WERI-Rb-1 (cell line): ENCODE measurements at regions not wholly inside any gene's neighbourhood (a gene's known extent, or its start where the extent isn't known, plus 50 kb on each side); places are given as distances from the start of the nearest gene placed in this dataset.

Experiments
- DNase-seq: peaks from one replicate; pipeline ENCODE4 v3.0.0-alpha.2; 2020
- H3K27ac ChIP-seq: fragments of 250-450 bp; sonication (Bioruptor Pico); 2 replicates; pipeline ENCODE4 v1.5.1; 2020; ENCODE audit warnings: mild to moderate bottlenecking, moderate library complexity
- H3K27me3 ChIP-seq: fragments of 250-450 bp; sonication (Bioruptor Pico); 2 replicates; pipeline ENCODE4 v1.5.1; 2021; ENCODE audit warnings: mild to moderate bottlenecking, low read depth, moderate library complexity; ENCODE audit not compliant: insufficient read depth, severe bottlenecking
- H3K36me3 ChIP-seq: fragments of 250-450 bp; sonication (Bioruptor Pico); 2 replicates; pipeline ENCODE4 v1.5.1; 2020; ENCODE audit warnings: mild to moderate bottlenecking, moderate library complexity
- H3K4me3 ChIP-seq: 2 replicates; pipeline ENCODE4 v1.5.1; 2011; ENCODE audit warnings: low read depth, mild to moderate bottlenecking, control low read depth, low read length
- H3K9me3 ChIP-seq: fragments of 250-450 bp; sonication (Bioruptor Pico); 2 replicates; pipeline ENCODE4 v1.5.1; 2021; ENCODE audit warnings: mild to moderate bottlenecking, moderate library complexity; ENCODE audit not compliant: severe bottlenecking
- TF ChIP-seq, protein P1 (sequence below): IDR thresholded peaks from 2 replicates; pipeline ENCODE4 v1.5.1; 2011; ENCODE audit warnings: low read depth, mild to moderate bottlenecking, control low read depth, inconsistent platforms, low read length

DNA sequence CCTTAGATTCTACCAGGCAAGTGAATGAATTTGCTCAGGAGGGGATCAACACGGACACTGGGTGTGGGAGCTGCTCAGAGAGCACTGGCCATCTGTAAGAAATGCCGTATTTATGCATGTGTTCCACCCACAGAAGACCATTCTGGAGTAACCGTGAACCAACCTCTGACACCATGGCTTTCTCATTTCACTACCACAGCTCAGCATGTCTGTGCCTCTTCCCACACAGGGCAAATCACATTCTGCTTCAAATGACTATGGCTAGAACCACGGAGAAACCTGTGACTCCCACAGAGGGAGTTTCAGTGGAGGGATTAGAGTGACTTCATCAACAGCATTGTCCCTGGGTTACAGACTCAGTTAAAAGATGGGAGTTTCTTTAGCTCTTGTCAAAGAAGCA is 893.4 kb downstream of the XPNPEP1 start:
- no peaks in the 10 kb centered on the region for H3K27me3 ChIP-seq
- TF ChIP-seq, protein P1, sequence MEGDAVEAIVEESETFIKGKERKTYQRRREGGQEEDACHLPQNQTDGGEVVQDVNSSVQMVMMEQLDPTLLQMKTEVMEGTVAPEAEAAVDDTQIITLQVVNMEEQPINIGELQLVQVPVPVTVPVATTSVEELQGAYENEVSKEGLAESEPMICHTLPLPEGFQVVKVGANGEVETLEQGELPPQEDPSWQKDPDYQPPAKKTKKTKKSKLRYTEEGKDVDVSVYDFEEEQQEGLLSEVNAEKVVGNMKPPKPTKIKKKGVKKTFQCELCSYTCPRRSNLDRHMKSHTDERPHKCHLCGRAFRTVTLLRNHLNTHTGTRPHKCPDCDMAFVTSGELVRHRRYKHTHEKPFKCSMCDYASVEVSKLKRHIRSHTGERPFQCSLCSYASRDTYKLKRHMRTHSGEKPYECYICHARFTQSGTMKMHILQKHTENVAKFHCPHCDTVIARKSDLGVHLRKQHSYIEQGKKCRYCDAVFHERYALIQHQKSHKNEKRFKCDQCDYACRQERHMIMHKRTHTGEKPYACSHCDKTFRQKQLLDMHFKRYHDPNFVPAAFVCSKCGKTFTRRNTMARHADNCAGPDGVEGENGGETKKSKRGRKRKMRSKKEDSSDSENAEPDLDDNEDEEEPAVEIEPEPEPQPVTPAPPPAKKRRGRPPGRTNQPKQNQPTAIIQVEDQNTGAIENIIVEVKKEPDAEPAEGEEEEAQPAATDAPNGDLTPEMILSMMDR, result no peak
- H3K27ac ChIP-seq, result no peak overlapping the region

DNA sequence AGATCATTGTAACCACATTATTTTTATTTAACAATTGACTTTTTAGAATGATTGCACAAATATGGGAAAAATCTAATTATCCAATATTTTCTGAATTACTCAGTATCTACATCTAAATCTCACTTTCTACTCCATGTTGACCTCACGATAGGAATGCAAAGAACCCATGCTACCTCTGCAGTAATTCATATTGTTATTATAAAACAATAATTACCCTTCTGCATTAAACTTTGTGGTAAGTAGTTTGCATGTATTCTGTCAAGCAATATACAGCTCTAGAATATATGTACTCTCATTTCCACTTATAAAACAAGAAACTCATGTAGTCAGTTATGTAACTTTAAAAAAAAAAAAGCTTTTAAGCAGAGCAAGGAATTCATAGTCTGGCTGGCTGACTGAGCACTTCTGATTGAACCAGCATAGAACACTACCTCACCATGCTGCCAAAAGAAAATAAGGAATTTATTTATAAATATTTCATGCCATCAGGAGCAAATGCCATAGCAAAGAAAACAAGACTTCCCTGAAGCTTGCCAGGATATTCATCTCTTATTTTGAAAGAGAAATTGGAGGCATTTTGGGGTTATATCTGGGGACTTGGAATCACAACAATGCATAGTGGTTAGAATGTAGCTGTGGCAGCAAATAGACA is 895.7 kb downstream of the XPNPEP1 start:
- no peaks in the 10 kb centered on the region for H3K36me3 ChIP-seq
- no peak for DNase-seq
- TF ChIP-seq, protein P1, result no peak
- H3K4me3 ChIP-seq, result no peak overlapping the region
- H3K27me3 ChIP-seq, result no peaks in the 10 kb centered on the region
- no peak overlapping the region for H3K27ac ChIP-seq
- no peaks in the 10 kb centered on the region for H3K9me3 ChIP-seq

More for the DNA sequence above, 893.4 kb downstream of the XPNPEP1 start:
- no peak overlapping the region for H3K4me3 ChIP-seq
- no peak for DNase-seq
- H3K36me3 ChIP-seq, result no peaks in the 10 kb centered on the region
- H3K9me3 ChIP-seq, result no peaks in the 10 kb centered on the region

DNA sequence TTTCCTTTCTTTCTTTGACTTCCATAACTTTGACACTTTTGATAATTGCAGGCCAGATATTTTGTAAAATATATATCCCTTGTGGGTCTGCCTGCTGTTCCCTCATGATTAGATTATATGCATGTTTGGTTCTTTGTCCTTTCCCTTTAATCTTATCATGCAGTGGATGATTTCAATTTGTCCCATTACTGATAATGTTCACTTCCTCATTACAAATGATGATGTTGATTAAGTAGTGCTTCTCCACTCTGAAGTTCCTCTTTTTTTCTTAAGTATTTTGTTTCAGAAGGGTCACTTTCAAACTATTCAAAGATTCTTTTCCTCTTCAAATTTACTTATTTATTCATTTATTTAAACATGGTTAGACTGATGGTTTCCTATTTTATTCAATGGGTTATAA is 898.1 kb downstream of the XPNPEP1 start:
- Histone ChIP-seq H3K36me3 (no peaks in the 10 kb centered on the region), H3K27ac (no peak overlapping the region), H3K9me3 (no peaks in the 10 kb centered on the region), H3K4me3 (no peak overlapping the region), H3K27me3 (no peaks in the 10 kb centered on the region)
- TF ChIP-seq, protein P1, result no peak
- DNase-seq, result no peak

DNA sequence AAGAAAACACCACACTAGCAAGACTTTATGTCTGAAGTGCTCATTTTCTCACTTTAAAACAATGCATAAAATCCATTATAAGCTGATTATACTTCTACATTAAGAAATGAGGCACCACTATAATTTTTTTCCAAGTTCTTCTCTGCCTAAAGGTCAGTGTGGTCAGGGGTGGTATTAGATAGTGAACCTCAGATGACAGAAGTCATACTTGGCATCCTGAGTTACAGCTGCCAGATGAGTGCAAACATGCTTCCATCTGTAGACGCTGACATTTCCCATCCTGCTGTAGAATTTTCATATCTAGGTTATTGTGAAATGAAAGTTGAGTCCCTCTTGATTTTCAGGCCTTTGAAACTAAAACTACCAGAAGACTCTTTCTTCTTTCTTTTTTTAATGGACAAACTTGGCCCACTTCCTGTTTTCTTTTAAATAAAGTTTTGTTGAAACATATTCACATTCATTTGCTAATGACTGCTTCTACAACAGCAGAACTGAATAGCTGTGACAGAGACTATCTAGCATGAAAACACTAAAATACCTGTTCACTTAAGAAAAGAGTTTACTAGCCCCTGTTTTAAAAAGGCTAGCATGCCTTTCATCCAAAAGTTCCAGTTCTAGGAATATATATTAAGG is 900.8 kb downstream of the XPNPEP1 start:
- H3K27ac ChIP-seq, result no peak overlapping the region
- TF ChIP-seq, protein P1, result no peak
- no peaks in the 10 kb centered on the region for H3K27me3 ChIP-seq
- H3K9me3 ChIP-seq, result no peaks in the 10 kb centered on the region
- H3K36me3 ChIP-seq, result no peaks in the 10 kb centered on the region
- no peak for DNase-seq
- H3K4me3 ChIP-seq, result no peak overlapping the region

DNA sequence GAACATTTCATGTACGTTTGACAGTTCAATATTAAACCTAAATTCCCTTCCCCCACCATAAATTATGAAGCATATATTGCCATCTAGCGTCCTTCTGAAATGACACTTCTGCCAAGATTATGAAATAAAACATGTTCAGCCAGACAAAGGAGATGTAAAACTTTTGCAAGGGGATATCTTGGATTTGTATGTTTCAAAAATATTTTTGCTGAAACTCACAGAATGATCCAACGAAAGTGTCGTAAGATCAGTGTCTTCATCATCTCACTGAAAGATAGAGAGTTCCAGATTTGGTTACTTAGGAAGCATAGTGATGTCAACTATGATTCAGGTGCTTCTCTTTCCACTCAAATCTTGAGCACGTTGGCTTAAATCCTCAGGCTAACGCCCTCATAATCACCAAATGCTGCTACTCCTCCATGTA is 904.3 kb downstream of the XPNPEP1 start:
- no peak overlapping the region for H3K27ac ChIP-seq
- no peak for DNase-seq
- H3K27me3 ChIP-seq, result no peaks in the 10 kb centered on the region
- no peaks in the 10 kb centered on the region for H3K36me3 ChIP-seq
- TF ChIP-seq, protein P1, result no peak
- H3K4me3 ChIP-seq, result no peak overlapping the region
- H3K9me3 ChIP-seq, result no peaks in the 10 kb centered on the region

DNA sequence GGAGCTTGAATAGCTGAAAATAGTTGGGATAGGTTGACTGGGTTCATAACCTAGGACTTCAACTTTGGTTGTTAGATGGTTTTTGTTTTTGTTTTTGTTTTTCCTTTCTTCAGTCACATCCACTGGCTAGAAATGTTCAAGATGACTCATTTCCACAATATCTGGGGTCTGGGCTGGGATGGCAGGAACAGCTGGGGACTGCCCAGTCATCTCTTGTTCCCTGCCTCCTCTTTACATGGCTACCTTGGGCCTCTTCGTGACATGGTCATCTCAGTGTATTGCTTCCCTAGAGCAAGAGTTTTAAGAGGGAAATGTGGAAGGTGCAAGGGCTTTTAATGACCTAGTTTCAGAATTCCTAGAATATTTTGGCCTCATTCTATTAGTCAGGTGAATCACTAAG is 915.8 kb downstream of the XPNPEP1 start:
- Histone ChIP-seq H3K27me3 (no peaks in the 10 kb centered on the region), H3K9me3 (no peaks in the 10 kb centered on the region), H3K36me3 (no peaks in the 10 kb centered on the region), H3K27ac (no peak overlapping the region), H3K4me3 (no peak overlapping the region)
- no peak for DNase-seq
- TF ChIP-seq, protein P1, result no peak
